Esophagus squamous epithelium (tissue), 5 donors: ENCODE measurements at regions not wholly inside any gene's neighbourhood (a gene's known extent, or its start where the extent isn't known, plus 50 kb on each side); places are given as distances from the start of the nearest gene placed in this dataset.
"Not testable (repeated sequence)": the region's sequence is repeated elsewhere in the genome, so short reads cannot be mapped to it uniquely, and the experiment has no call there.

Experiments
- DNase-seq: peaks from one replicate; lab custom pipeline; 2025; lab: John Stamatoyannopoulos, UW
- H3K27ac ChIP-seq, 4 donors: fragments of 200-600 bp; sonication (generic); one replicate each; pipeline ENCODE4 v1.5.1; 2016 to 2019; ENCODE audit warnings: mild to moderate bottlenecking in 1 of 4
- H3K27me3 ChIP-seq, 4 donors: fragments of 200-600 bp; sonication (generic); 1 replicate in 3 of 4; 2 replicates in 1 of 4; pipeline versions ENCODE4 v1.5.1 to v1.6.0; 2017 to 2021; ENCODE audit warnings: antibody characterized with exemption in 1 of 4
- H3K36me3 ChIP-seq, 3 donors: fragments of 200-600 bp; sonication (generic); one replicate each; pipeline ENCODE4 v1.5.1; 2016 to 2019
- H3K4me1 ChIP-seq, 3 donors: fragments of 200-600 bp; sonication (generic); one replicate each; pipeline ENCODE4 v1.5.1; 2017 to 2019
- H3K4me3 ChIP-seq, 4 donors: fragments of 200-600 bp; sonication (generic); 1 replicate in 3 of 4; 2 replicates in 1 of 4; pipeline ENCODE4 v1.5.1; 2016 to 2019; ENCODE audit warnings: mild to moderate bottlenecking in 2 of 4, moderate library complexity in 1 of 4
- H3K9me3 ChIP-seq, 3 donors: fragments of 200-600 bp; sonication (generic); one replicate each; pipeline ENCODE4 v1.5.1; 2016 to 2019
- POLR2A ChIP-seq, 4 donors: fragments of 450-650 bp; IDR thresholded peaks; one replicate each; pipeline ENCODE4 v1.6.1; 2017; ENCODE audit warnings: antibody characterized with exemption in 4 of 4, mild to moderate bottlenecking in 4 of 4, moderate library complexity in 3 of 4
- WGBS, 2 donors: methylation state at CpG; one replicate each; pipeline ENCODE4 v1.1.5; 2018; 5-methylcytosine and 5-hydroxymethylcytosine counted together
- intact Hi-C: fragments of 100-400 bp; cut with DNase I; formaldehyde crosslinking; loops from one replicate; pipeline ENCODE4 v1.15.0; 2022
- TF ChIP-seq, protein P1 (sequence below), 6 experiments: fragments of 450-650 bp in 4 of 6; fragments of 200-600 bp in 2 of 6; sonication (generic) in 2 of 6; IDR thresholded peaks; one replicate each; pipeline ENCODE4 v1.5.1; 2016 to 2019; ENCODE audit warnings: antibody characterized with exemption in 6 of 6, mild to moderate bottlenecking in 4 of 6, moderate library complexity in 4 of 6
- donor health status: DM: yes; HTN: yes; CAD: no.

DNA sequence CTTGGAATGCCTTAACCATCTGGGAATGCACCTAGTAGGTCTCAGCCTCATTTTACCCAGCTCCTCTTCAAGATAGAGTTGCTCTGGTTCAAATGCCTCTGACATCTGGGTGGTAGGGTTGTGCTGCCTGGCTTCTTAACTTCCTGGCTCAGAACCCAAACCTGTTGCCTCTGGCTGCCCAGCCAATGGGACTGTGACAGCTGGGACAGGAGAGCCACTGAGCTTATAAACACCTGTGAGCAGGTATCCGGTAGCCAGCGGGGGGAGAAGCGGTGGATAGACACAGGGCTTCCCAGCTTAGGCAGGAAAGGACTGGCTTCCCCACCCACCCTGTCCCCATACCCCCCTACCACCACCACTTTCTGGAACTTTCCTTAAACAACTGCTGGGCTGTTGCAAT is 115.8 kb upstream of the CARD11 start:
- no peak for DNase-seq
- no peak for TF ChIP-seq POLR2A (IDR thresholded peaks at IDR 0.05)
- TF ChIP-seq, protein P1, sequence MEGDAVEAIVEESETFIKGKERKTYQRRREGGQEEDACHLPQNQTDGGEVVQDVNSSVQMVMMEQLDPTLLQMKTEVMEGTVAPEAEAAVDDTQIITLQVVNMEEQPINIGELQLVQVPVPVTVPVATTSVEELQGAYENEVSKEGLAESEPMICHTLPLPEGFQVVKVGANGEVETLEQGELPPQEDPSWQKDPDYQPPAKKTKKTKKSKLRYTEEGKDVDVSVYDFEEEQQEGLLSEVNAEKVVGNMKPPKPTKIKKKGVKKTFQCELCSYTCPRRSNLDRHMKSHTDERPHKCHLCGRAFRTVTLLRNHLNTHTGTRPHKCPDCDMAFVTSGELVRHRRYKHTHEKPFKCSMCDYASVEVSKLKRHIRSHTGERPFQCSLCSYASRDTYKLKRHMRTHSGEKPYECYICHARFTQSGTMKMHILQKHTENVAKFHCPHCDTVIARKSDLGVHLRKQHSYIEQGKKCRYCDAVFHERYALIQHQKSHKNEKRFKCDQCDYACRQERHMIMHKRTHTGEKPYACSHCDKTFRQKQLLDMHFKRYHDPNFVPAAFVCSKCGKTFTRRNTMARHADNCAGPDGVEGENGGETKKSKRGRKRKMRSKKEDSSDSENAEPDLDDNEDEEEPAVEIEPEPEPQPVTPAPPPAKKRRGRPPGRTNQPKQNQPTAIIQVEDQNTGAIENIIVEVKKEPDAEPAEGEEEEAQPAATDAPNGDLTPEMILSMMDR (IDR thresholded peaks at IDR 0.05) = no peak
- Histone ChIP-seq H3K27ac (no peak overlapping the region), H3K4me1 (peaks cover 0 to 11% (median 0%) of the 10 kb centered on the region in 3 donors), H3K4me3 (no peak overlapping the region), H3K9me3 (peaks cover 0 to 8% (median 0%) of the 10 kb centered on the region in 3 donors), H3K27me3 (peaks cover 0 to 39% (median 0%) of the 10 kb centered on the region in 4 donors), H3K36me3 (no peaks in the 10 kb centered on the region)
- 76 to 89% methylated on average over 3 of the region's 3 CpGs for WGBS, 2 donors
- intact Hi-C loops = no loop called here

DNA sequence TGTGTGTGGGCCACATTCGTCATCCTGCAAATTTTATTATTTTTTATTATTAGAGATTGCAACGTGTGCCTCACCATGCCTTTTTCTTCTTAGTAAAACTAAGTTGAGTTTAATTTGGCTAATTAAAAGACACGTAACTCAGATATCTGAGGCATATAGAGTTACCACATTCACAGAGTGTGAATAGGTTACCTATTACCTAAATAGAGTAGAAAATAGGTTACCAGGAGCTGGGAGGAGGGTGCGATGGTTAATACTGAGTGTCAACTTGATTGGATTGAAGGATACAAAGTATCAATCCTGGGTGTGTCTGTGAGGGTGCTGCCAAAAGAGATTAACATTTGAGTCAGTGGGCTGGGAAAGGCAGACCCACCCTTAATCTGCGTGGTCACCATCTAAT is 116.3 kb upstream of the CARD11 start:
- H3K27ac ChIP-seq, H3K4me3 ChIP-seq, DNase-seq, intact Hi-C loops, H3K36me3 ChIP-seq, H3K9me3 ChIP-seq: not testable (repeated sequence)
- WGBS, 2 donors = 77 to 80% methylated on average over 5 of the region's 5 CpGs
- Histone ChIP-seq H3K27me3 (peaks cover 0 to 44% (median 0%) of the 10 kb centered on the region in 4 donors), H3K4me1 (peaks cover 0 to 11% (median 0%) of the 10 kb centered on the region in 3 donors)

DNA sequence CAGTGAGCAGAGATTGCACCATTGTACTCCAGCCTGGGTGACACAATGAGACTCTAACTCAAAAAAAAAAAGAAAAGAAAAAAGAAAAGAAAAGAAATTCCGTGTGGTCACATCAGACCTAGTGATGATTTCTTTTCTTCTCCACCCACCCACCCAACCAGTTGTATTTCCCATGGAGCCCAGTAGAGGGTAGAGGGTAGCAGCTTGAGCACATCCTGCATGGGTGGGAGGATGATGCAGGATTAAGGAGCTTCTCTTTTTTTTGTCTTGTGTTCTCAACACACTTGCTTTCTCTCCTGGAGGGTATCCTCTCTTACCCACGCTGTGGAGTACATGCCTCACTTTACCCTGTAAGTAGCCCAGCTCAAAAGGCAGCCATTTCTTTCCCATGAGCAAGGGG is 118.6 kb upstream of the CARD11 start:
- WGBS, 2 donors = 72 to 77% methylated on average over 2 of the region's 2 CpGs
- Histone ChIP-seq H3K4me1 (peaks cover 0 to 10% (median 0%) of the 10 kb centered on the region in 3 donors), H3K36me3 (no peaks in the 10 kb centered on the region), H3K9me3 (peaks cover 0 to 8% (median 0%) of the 10 kb centered on the region in 3 donors), H3K27ac (no peak overlapping the region), H3K4me3 (no peak overlapping the region), H3K27me3 (peaks cover 0 to 49% (median 0%) of the 10 kb centered on the region in 4 donors)
- no peak for DNase-seq
- TF ChIP-seq POLR2A (IDR thresholded peaks at IDR 0.05) = no peak
- TF ChIP-seq, protein P1 (IDR thresholded peaks at IDR 0.05) = no peak
- intact Hi-C loops = no loop called here

DNA sequence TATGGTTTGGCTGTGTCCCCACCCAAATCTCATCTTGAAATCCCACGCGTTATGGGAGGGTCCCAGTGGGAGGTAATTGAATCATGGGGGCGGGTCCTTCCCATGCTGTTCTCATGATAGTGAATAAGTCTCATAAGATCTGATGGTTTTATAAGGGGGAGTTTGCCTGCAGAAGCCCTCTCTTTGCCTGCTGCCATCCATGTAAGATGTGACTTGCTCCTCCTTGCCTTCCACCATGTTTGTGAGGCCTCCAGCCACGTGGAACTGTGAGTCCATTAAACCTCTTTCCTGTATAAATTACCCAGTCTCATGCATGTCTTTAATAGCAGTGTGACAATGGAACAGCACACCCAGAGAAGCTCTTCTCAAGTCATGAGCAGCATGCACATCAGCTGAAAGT is 119.1 kb upstream of the CARD11 start:
- H3K4me1 ChIP-seq, intact Hi-C loops, H3K36me3 ChIP-seq: not testable (repeated sequence)

DNA sequence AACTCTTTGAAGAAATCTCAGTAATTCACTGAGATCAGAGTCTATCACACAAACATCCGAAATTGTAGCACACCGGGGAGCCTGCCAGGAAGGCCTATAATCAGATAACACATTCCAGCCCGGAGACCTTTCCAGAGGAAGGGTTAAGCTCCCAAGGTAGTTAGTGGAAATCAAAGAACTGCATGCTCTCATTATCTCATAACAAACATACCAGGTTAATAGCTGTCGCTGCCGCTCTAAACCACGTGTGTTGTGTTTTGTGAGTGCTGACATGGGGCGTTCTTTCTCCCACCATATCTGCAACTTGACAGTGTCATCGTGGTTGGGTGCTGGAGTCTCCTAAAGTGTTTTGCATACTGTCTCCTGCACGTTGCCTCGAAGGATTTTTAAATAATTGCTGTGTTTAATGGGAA is 120.7 kb upstream of the CARD11 start:
- peaks cover 0 to 8% (median 0%) of the 10 kb centered on the region in 3 donors for H3K9me3 ChIP-seq
- TF ChIP-seq, protein P1 (IDR thresholded peaks at IDR 0.05) = no peak
- TF ChIP-seq POLR2A (IDR thresholded peaks at IDR 0.05) = no peak
- H3K4me1 ChIP-seq = no peaks in the 10 kb centered on the region
- WGBS, 2 donors = 55 to 63% methylated on average over 10 of the region's 10 CpGs
- no peak for DNase-seq
- no peak overlapping the region for H3K27ac ChIP-seq
- peaks cover 0 to 47% (median 0%) of the 10 kb centered on the region in 4 donors for H3K27me3 ChIP-seq
- intact Hi-C loops = no loop called here
- no peak overlapping the region for H3K4me3 ChIP-seq
- no peaks in the 10 kb centered on the region for H3K36me3 ChIP-seq

More for the DNA sequence above, 119.1 kb upstream of the CARD11 start:
- H3K4me3 ChIP-seq, H3K27ac ChIP-seq, DNase-seq, H3K9me3 ChIP-seq: not testable (repeated sequence)
- 67% methylated on average over 3 of the region's 4 CpGs; no CpG with 5 or more reads in 1 of the 2 donors for WGBS, 2 donors
- peaks cover 0 to 47% (median 0%) of the 10 kb centered on the region in 4 donors for H3K27me3 ChIP-seq

DNA sequence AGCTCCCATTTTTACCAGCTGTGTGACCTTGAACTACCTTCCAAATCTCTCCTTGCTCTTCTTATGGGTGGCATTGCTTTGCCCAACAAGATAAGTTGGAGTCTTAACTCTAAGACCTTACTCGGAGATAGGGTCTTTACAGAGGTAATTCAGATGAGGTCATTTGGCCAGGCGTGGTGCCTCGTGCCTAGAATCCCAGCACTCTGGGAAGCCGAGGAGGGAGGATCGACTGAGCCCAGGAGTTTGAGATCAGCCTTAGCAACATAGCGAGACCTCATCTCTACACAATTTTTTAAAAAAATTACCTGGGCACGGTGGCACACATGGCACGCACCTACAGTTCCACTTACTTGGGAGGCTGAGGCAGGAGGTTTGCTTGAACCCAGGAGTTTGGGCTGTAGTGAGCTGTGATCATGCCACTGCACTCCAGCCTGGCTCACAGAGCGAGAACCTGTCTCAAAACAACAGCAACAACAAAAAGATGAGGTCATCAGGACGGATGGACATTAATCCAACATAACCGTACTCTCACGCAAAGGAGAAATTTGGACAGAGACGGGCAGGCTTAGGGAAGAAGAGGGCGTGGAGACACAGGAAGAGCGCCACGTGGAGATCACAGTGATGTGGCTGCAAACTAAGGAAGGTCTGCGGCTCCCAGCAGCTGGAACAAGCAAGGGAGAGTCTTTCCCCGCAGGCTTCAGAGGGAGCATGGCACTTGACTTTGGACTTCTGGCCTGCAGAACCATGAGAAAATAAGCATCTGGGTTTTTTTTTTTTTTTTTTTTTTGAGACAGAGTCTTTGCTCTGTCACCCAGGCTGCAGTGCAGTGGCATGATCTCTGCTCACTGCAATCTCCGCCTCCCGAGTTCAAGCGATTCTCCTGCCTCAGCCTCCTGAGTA is 122.3 kb upstream of the CARD11 start:
- Histone ChIP-seq H3K4me1 (no peaks in the 10 kb centered on the region), H3K36me3 (no peaks in the 10 kb centered on the region), H3K9me3 (peaks cover 0 to 8% (median 0%) of the 10 kb centered on the region in 3 donors), H3K27me3 (peaks cover 0 to 56% (median 0%) of the 10 kb centered on the region in 4 donors), H3K4me3 (no peak overlapping the region), H3K27ac (no peak overlapping the region)
- DNase-seq = no peak
- TF ChIP-seq, protein P1 (IDR thresholded peaks at IDR 0.05) = no peak
- TF ChIP-seq POLR2A (IDR thresholded peaks at IDR 0.05) = no peak
- 75 to 86% methylated on average over 21 of the region's 21 CpGs for WGBS, 2 donors
- intact Hi-C loops = no loop called here
